ENCODE measurements at regions not wholly inside any gene's neighbourhood (a gene's known extent, or its start where the extent isn't known, plus 50 kb on each side); places are given as distances from the start of the nearest gene placed in this dataset.

GRCh38 chr7:156071612-156072011, 259.3 kb upstream of the SHH start:
- TF ChIP-seq CTCF (IDR thresholded peaks at IDR 0.05) (no peak), POLR2A (IDR thresholded peaks at IDR 0.05) (no peak)
